MCF 10A (cell line): ENCODE measurements at regions not wholly inside any gene's neighbourhood (a gene's known extent, or its start where the extent isn't known, plus 50 kb on each side); places are given as distances from the start of the nearest gene placed in this dataset.
A peak's percentile ranks its signal among the peaks of the same experiment; 100 is the strongest.

Source experiments
- BruUV-seq: library from RNA; stranded (reverse); fragments of 400-500 nt; replicated peaks from 2 replicates; lab custom pipeline; 2021; lab: Mats Ljungman, UMichigan
- CTCF ChIA-PET: fragments of 300-600 bp; sonication (Branson Sonifier 250); formaldehyde crosslinking; extraction: SDS; loops from one replicate; lab custom pipeline; 2021; ENCODE audit warnings: antibody characterized with exemption, inconsistent platforms; lab: Yijun Ruan, JAX
- POLR2A ChIA-PET: fragments of 300-600, 350-650 bp; sonication (Branson Sonifier 250); formaldehyde crosslinking; extraction: SDS; loops from one replicate; lab custom pipeline; 2020; ENCODE audit warnings: antibody characterized with exemption, inconsistent platforms; lab: Yijun Ruan, JAX
- DNase-seq: peaks from one replicate; pipeline ENCODE4 v3.0.0-alpha.2; 2018; ENCODE audit not compliant: unreplicated experiment
- H3K27ac Mint-ChIP-seq: one replicate; pipeline ENCODE4 v1.8.0; 2022; ENCODE audit warnings: mild to moderate bottlenecking, low read depth, mixed read lengths; ENCODE audit not compliant: unreplicated experiment
- H3K27me3 Mint-ChIP-seq: one replicate; pipeline ENCODE4 v1.8.0; 2022; ENCODE audit warnings: mixed read lengths; ENCODE audit not compliant: insufficient read depth, unreplicated experiment
- H3K36me3 Mint-ChIP-seq: one replicate; pipeline ENCODE4 v1.8.0; 2022; ENCODE audit warnings: mild to moderate bottlenecking, moderate library complexity, mixed read lengths; ENCODE audit not compliant: insufficient read depth, unreplicated experiment
- H3K4me1 Mint-ChIP-seq: one replicate; pipeline ENCODE4 v1.8.0; 2022; ENCODE audit warnings: mixed read lengths; ENCODE audit not compliant: insufficient read depth, unreplicated experiment
- H3K4me3 Mint-ChIP-seq: one replicate; pipeline ENCODE4 v1.8.0; 2022; ENCODE audit warnings: mild to moderate bottlenecking, moderate library complexity, mixed read lengths; ENCODE audit not compliant: unreplicated experiment
- H3K9me3 Mint-ChIP-seq: one replicate; pipeline ENCODE4 v1.8.0; 2022; ENCODE audit warnings: mixed read lengths; ENCODE audit not compliant: unreplicated experiment
- intact Hi-C: fragments of 100-400 bp; cut with micrococcal nuclease; formaldehyde crosslinking; loops from 2 replicates; pipeline ENCODE4 v1.14.1; 2022
- TF ChIP-seq, protein P1 (sequence below): fragments of 200-600 bp; IDR thresholded peaks from one replicate; pipeline ENCODE4 v1.8.0; 2022; ENCODE audit warnings: antibody characterized with exemption, mild to moderate bottlenecking; ENCODE audit not compliant: unreplicated experiment

DNA sequence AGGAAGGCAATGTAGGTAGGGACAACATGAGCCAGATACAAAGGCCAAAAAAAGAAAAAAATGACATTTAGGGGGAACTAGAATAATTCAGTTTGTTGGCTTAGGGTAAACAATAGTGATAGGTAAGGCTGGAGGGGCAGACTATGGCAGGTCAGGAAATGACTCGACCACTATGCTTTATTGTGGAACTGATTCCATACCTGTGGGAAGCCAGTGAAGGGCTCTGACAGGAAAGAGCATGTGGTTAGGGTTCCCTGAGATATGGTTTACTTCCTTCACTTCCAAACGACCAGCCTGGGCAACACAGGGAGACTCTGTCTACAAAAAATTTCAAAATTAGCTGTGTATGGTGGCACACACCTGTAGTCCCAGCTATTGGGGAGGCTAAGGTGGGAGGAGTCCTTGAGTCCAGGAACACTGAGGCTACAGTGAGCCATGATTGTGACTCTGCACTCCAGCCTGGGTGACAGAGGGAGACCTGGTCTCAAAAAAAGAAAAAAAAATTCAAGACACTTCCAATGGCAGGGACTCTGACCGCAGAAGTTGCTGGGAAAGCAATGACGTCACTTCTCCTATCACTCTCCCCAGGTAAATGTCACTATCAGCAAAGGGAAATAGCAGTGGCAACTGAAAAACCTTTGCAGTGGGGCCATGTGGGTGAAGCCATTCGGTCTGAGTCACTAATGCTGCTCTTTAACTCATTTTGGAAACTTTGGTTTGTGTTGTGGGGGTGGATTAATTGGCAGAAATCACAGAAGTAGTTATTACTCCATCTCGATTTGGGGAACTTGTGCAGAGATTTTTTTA is 192.8 kb upstream of the TSC22D1 start:
- Mint-ChIP-seq H3K4me3 (no peak overlapping the region), H3K4me1 (peaks cover 21% of the 10 kb centered on the region), H3K27me3 (no peaks in the 10 kb centered on the region), H3K36me3 (no peaks in the 10 kb centered on the region), H3K27ac (no peak overlapping the region), H3K9me3 (no peaks in the 10 kb centered on the region)
- BruUV-seq: no TSS peak
- ChIA-PET CTCF (interaction anchor here (0.5 to 0.6 kb wide), 2 partner anchors 61 to 1259 kb away, joined by 3 read pairs; no protein-coding TSS in a partner anchor), POLR2A (interaction anchor here (1.1 kb wide), 1 partner anchor 7 kb away, joined by 3 read pairs; no protein-coding TSS in a partner anchor)
- TF ChIP-seq, protein P1, sequence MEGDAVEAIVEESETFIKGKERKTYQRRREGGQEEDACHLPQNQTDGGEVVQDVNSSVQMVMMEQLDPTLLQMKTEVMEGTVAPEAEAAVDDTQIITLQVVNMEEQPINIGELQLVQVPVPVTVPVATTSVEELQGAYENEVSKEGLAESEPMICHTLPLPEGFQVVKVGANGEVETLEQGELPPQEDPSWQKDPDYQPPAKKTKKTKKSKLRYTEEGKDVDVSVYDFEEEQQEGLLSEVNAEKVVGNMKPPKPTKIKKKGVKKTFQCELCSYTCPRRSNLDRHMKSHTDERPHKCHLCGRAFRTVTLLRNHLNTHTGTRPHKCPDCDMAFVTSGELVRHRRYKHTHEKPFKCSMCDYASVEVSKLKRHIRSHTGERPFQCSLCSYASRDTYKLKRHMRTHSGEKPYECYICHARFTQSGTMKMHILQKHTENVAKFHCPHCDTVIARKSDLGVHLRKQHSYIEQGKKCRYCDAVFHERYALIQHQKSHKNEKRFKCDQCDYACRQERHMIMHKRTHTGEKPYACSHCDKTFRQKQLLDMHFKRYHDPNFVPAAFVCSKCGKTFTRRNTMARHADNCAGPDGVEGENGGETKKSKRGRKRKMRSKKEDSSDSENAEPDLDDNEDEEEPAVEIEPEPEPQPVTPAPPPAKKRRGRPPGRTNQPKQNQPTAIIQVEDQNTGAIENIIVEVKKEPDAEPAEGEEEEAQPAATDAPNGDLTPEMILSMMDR: no peak
- peak; percentile 16 for DNase-seq
- intact Hi-C loops: no loop called here

GRCh38 chr13:44768239-44768638 is 192.1 kb upstream of the TSC22D1 start:
- no peak overlapping the region for H3K4me3 Mint-ChIP-seq
- intact Hi-C loops: no loop called here
- no peaks in the 10 kb centered on the region for H3K9me3 Mint-ChIP-seq
- ChIA-PET POLR2A (interaction anchor here (1.1 kb wide), 1 partner anchor 8 kb away, joined by 3 read pairs; no protein-coding TSS in a partner anchor), CTCF (interaction anchor here (0.5 to 0.7 kb wide), 4 partner anchors 61 to 1258 kb away, joined by 3 to 4 read pairs (median 3); no protein-coding TSS in a partner anchor)
- DNase-seq: no peak
- no peaks in the 10 kb centered on the region for H3K36me3 Mint-ChIP-seq
- H3K27ac Mint-ChIP-seq: no peak overlapping the region
- H3K27me3 Mint-ChIP-seq: no peaks in the 10 kb centered on the region
- TF ChIP-seq, protein P1: no peak
- peaks cover 28% of the 10 kb centered on the region for H3K4me1 Mint-ChIP-seq
- BruUV-seq: no TSS peak

DNA sequence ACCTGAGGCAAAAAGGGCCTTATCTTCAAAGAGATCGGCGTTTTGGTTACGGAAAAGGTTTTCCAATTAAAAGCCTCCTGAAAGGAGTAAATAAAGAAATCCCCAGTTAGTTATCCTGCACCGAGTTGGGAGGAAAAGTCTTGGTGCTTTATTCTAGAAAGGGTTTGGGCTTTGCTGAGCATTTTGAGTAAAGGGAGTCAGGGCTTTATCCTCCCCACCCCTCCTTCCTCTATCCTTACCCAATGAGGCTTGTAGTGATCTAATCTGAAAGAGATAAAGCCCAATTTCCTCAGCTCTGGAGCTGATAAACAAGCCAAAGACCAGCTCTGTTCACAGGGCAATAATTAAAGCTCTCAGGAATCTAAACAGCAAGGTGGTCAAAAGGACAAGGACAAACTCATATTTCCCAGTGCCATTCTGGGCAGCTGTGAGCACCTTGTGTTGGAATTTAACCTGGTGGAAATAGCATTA is 188.9 kb upstream of the TSC22D1 start:
- Mint-ChIP-seq H3K27me3 (no peaks in the 10 kb centered on the region), H3K27ac (no peak overlapping the region), H3K4me1 (peaks cover 33% of the 10 kb centered on the region), H3K4me3 (no peak overlapping the region), H3K9me3 (no peaks in the 10 kb centered on the region), H3K36me3 (no peaks in the 10 kb centered on the region)
- DNase-seq: no peak
- ChIA-PET POLR2A (no interaction called here), CTCF (no interaction called here)
- TF ChIP-seq, protein P1: no peak
- BruUV-seq: no TSS peak
- intact Hi-C loops: no loop called here

DNA sequence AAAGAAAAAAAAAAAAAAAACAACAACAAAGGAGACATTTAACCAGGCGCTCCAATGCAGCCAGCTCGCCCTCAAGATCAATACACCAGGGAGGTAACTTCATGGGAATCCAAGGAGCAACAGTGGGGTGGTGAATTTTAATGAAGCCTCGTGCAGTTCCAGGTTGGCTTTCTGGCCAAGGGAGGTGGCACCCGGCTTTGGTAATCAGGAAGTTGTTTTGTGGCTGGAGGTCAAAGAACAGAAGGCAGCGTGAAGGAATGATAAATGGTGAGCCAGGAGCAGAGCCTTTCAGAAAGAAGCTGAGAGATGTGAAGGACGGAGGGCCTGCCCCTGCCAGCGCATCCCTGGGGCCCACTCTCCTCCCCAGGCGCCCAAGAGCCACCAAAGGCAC is 188.2 kb upstream of the TSC22D1 start:
- no peak overlapping the region for H3K4me3 Mint-ChIP-seq

More for the DNA sequence above, 188.2 kb upstream of the TSC22D1 start:
- DNase-seq: no peak
- intact Hi-C loops: no loop called here
- Mint-ChIP-seq H3K36me3 (no peaks in the 10 kb centered on the region), H3K27me3 (no peaks in the 10 kb centered on the region), H3K27ac (no peak overlapping the region), H3K4me1 (peaks cover 41% of the 10 kb centered on the region), H3K9me3 (no peaks in the 10 kb centered on the region)
- ChIA-PET POLR2A (no interaction called here), CTCF (interaction anchor here (0.7 kb wide), 1 partner anchor 61 kb away, joined by 3 read pairs; no protein-coding TSS in a partner anchor)
- TF ChIP-seq, protein P1: no peak
- no TSS peak for BruUV-seq
